Prostate gland (tissue), 2 donors: ENCODE measurements at regions not wholly inside any gene's neighbourhood (a gene's known extent, or its start where the extent isn't known, plus 50 kb on each side); places are given as distances from the start of the nearest gene placed in this dataset.

Experiments
- DNase-seq: peaks from one replicate; pipeline ENCODE4 v3.0.0-alpha.2; 2019; ENCODE audit warnings: low spot score
- H3K27ac ChIP-seq, 2 donors: fragments of 200-600 bp; sonication (generic); 2 replicates each; pipeline ENCODE4 v1.5.1; 2017 to 2019
- H3K27me3 ChIP-seq: fragments of 200-600 bp; sonication (generic); replicated peaks from 2 replicates; pipeline ENCODE4 v1.5.1; 2019; ENCODE audit not compliant: insufficient read depth
- H3K36me3 ChIP-seq, 2 donors: fragments of 200-600 bp; sonication (generic); 1 replicate in 1 of 2; 2 replicates in 1 of 2; pipeline versions ENCODE4 v1.5.1 to v1.8.1; 2017 to 2019
- H3K4me1 ChIP-seq: fragments of 200-600 bp; sonication (generic); replicated peaks from 2 replicates; pipeline ENCODE4 v1.5.1; 2019
- H3K4me3 ChIP-seq, 2 donors: fragments of 200-600 bp; sonication (generic); 2 replicates each; pipeline ENCODE4 v1.5.1; 2017 to 2019
- H3K9me3 ChIP-seq: fragments of 200-600 bp; sonication (generic); 2 replicates; pipeline ENCODE4 v1.5.1; 2017
- POLR2A ChIP-seq: fragments of 450-650 bp; IDR thresholded peaks from one replicate; pipeline ENCODE4 v1.6.1; 2016; ENCODE audit warnings: antibody characterized with exemption, mild to moderate bottlenecking
- POLR2AphosphoS5 ChIP-seq: sonication (generic); formaldehyde crosslinking; IDR thresholded peaks from one replicate; pipeline ENCODE4 v1.6.1; 2017; ENCODE audit warnings: antibody characterized with exemption
- WGBS: methylation state at CpG from one replicate; pipeline ENCODE4 v1.1.5; 2018; 5-methylcytosine and 5-hydroxymethylcytosine counted together
- intact Hi-C: fragments of 100-400 bp; cut with DNase I; formaldehyde crosslinking; loops from one replicate; pipeline ENCODE4 v1.14.2; 2022
- TF ChIP-seq, protein P1 (sequence below), 4 experiments: fragments of 200-600 bp in 2 of 4; fragments of 450-650 bp in 2 of 4; sonication (generic) in 2 of 4; IDR thresholded peaks; 1 replicate in 3 of 4; 2 replicates in 1 of 4; pipeline ENCODE4 v1.5.1; 2016 to 2019; ENCODE audit warnings: antibody characterized with exemption in 4 of 4, mild to moderate bottlenecking in 2 of 4, moderate library complexity in 2 of 4

DNA sequence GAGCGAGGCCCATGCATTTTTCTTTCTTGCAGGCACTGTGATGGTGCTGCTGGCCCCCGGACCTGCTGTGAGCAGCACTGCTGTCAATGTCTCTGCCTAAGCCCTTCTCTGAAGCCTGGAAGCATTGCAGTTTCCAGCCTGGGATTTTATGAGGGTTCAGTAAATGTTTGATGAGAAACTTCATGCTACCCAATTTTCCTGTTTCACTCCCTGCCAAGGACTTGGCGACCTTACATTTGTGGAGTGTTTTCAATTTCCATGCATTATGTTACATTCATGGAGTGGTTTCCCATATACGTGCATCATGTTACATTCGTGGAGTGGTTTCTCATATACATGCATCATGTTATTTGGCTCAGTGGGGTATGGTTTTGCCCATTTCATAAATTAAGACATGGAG lies 90.7 kb upstream of the PTCH1 start:
- intact Hi-C loops, result no loop called here
- Histone ChIP-seq H3K9me3 (no peaks in the 10 kb centered on the region), H3K4me1 (peaks cover 8% of the 10 kb centered on the region), H3K27ac (no peak overlapping the region), H3K36me3 (no peaks in the 10 kb centered on the region), H3K4me3 (no peak overlapping the region), H3K27me3 (no peaks in the 10 kb centered on the region)
- WGBS, result 68% methylated on average over 5 of the region's 5 CpGs
- TF ChIP-seq POLR2A (no peak), POLR2AphosphoS5 (peak; percentile 71)
- peak; percentile 9 for DNase-seq

DNA sequence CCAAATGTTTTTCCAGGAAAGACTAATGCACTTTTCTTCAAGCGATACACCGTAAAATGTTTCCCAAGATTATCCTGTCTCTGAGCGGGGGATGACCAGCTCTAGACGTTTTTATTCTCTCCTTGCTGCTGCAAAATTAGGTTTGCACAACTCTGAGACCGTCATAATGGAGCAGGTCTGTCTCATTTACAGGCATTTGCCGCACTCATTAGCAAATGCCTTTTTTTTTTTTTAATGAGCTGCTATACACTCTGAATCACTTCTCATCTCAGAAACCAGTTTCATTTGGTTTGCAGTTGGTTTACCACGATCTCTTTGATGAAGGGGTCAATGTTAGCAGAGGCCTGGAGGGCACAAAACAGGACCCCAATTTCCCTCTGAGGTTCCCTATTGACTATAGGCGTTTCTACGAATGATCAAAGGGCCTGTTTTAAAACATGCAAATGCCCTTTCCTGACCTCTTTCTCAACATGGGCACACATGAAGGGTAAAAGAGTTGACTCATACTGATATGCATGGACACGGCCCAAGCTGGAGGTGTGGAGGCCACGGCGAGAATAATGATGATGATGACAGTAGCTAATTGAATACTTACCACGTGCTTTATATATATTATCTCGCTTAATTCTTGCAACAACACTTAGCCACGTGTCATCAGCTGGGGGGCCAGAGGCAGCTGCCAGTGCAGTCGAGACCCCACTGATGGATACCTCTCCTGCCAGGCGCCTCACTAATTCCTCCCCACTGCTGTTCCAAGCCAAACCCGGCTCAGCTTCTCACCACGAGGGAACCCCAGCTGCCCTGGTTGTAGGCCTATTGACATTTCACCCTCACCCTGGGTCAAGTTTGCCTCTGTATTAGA lies 89.9 kb upstream of the PTCH1 start:
- H3K27ac ChIP-seq, result no peak overlapping the region
- WGBS, result 64% methylated on average over 19 of the region's 19 CpGs
- no peaks in the 10 kb centered on the region for H3K9me3 ChIP-seq
- intact Hi-C loops, result no loop called here
- H3K4me3 ChIP-seq, result no peak overlapping the region
- H3K36me3 ChIP-seq, result no peaks in the 10 kb centered on the region
- no peaks in the 10 kb centered on the region for H3K27me3 ChIP-seq
- H3K4me1 ChIP-seq, result peaks cover 8% of the 10 kb centered on the region
- TF ChIP-seq, protein P1, sequence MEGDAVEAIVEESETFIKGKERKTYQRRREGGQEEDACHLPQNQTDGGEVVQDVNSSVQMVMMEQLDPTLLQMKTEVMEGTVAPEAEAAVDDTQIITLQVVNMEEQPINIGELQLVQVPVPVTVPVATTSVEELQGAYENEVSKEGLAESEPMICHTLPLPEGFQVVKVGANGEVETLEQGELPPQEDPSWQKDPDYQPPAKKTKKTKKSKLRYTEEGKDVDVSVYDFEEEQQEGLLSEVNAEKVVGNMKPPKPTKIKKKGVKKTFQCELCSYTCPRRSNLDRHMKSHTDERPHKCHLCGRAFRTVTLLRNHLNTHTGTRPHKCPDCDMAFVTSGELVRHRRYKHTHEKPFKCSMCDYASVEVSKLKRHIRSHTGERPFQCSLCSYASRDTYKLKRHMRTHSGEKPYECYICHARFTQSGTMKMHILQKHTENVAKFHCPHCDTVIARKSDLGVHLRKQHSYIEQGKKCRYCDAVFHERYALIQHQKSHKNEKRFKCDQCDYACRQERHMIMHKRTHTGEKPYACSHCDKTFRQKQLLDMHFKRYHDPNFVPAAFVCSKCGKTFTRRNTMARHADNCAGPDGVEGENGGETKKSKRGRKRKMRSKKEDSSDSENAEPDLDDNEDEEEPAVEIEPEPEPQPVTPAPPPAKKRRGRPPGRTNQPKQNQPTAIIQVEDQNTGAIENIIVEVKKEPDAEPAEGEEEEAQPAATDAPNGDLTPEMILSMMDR (IDR thresholded peaks at IDR 0.05), result no peak
- TF ChIP-seq POLR2A, result no peak
- TF ChIP-seq POLR2AphosphoS5, result no peak
- no peak for DNase-seq

DNA sequence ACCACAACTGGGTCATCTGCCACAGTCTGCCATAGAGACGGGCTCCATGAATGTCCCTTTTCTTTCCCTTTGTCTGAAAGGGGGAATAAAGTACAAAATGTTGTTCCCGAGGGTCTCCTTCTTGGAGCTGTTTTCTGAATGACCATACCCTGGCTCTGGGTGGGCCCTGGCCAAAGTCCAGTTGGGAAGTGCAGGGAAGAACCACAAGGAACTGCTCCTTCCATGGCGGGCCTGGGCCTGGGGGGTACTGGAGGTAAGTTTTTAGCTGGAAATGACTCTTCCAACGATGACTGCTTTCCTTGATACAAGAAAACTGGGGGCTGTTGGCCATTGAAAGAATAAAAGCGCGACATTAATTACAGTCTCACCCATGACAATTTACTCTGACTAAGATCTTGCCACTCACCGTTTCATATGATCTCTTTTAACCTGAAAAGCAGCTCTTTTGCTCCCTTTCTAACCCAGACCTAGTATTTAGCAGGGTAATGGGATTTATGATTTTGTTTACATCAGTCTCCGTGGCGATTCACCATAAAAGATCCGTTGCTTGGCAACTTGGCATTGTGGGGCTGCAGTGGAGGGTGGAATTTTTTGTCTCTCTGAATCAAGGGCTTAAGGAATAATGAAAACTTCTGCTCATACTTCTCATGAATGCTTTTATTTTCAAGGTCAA lies 89.2 kb upstream of the PTCH1 start:
- Histone ChIP-seq H3K9me3 (no peaks in the 10 kb centered on the region), H3K27me3 (no peaks in the 10 kb centered on the region), H3K36me3 (no peaks in the 10 kb centered on the region), H3K4me3 (no peak overlapping the region), H3K27ac (no peak overlapping the region), H3K4me1 (peaks cover 8% of the 10 kb centered on the region)
- 57% methylated on average over 10 of the region's 10 CpGs for WGBS
- intact Hi-C loops, result no loop called here
- DNase-seq, result no peak
- no peak for TF ChIP-seq POLR2AphosphoS5
- no peak for TF ChIP-seq POLR2A
- TF ChIP-seq, protein P1 (IDR thresholded peaks at IDR 0.05), result no peak

DNA sequence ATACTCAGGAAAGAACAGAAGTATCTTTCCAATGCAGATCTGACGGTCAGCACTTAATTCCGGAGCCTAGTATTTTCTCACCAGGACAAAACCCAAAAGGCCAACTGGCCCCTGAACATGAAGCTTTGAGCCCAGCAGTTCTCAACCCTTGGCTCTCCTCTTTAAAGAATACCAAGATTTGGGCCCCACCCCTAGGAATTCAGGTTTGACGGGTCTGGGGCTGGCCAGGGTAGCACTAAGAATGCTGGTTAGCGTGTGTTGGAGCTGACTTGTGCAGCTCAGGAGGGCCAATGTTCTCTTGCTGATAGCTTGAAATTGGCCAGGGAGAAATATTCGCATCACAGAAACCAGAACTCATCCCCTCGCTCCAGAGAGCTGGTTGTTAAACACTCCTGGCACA lies 88.3 kb upstream of the PTCH1 start:
- TF ChIP-seq, protein P1 (IDR thresholded peaks at IDR 0.05), result no peak
- TF ChIP-seq POLR2AphosphoS5, result no peak
- no peak for TF ChIP-seq POLR2A
- Histone ChIP-seq H3K36me3 (no peaks in the 10 kb centered on the region), H3K9me3 (no peaks in the 10 kb centered on the region), H3K4me1 (peaks cover 8% of the 10 kb centered on the region), H3K27me3 (no peaks in the 10 kb centered on the region), H3K27ac (no peak overlapping the region), H3K4me3 (no peak overlapping the region)
- WGBS, result 66% methylated on average over 6 of the region's 6 CpGs
- intact Hi-C loops, result no loop called here
- DNase-seq, result no peak

DNA sequence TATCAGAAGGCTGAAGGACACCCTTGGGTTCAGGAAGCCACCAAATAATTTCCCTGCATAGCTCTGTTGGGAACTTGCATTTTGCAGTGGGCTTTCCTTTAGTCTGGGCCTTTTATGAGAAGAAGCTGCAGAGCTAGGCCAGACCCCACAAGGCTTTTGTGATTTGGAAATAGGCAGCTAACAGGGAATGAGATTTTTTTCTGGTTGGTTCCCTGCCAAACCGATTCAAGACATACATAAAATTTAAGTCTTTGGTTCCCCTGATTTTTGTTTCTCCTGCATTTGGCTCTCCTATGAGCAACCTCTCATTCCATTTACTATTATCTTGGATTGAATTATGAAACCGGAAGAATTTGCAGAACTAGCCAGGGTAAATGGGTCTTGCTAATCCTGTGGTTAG lies 81.5 kb upstream of the PTCH1 start:
- Histone ChIP-seq H3K4me1 (no peaks in the 10 kb centered on the region), H3K27ac (no peak overlapping the region), H3K9me3 (no peaks in the 10 kb centered on the region), H3K27me3 (no peaks in the 10 kb centered on the region), H3K4me3 (no peak overlapping the region), H3K36me3 (no peaks in the 10 kb centered on the region)
- TF ChIP-seq POLR2AphosphoS5, result no peak
- TF ChIP-seq, protein P1 (IDR thresholded peaks at IDR 0.05), result no peak
- 77% methylated on average over 2 of the region's 2 CpGs for WGBS
- no peak for DNase-seq
- intact Hi-C loops, result no loop called here
